ENCODE measurements at regions not wholly inside any gene's neighbourhood (a gene's known extent, or its start where the extent isn't known, plus 50 kb on each side); places are given as distances from the start of the nearest gene placed in this dataset.

DNA sequence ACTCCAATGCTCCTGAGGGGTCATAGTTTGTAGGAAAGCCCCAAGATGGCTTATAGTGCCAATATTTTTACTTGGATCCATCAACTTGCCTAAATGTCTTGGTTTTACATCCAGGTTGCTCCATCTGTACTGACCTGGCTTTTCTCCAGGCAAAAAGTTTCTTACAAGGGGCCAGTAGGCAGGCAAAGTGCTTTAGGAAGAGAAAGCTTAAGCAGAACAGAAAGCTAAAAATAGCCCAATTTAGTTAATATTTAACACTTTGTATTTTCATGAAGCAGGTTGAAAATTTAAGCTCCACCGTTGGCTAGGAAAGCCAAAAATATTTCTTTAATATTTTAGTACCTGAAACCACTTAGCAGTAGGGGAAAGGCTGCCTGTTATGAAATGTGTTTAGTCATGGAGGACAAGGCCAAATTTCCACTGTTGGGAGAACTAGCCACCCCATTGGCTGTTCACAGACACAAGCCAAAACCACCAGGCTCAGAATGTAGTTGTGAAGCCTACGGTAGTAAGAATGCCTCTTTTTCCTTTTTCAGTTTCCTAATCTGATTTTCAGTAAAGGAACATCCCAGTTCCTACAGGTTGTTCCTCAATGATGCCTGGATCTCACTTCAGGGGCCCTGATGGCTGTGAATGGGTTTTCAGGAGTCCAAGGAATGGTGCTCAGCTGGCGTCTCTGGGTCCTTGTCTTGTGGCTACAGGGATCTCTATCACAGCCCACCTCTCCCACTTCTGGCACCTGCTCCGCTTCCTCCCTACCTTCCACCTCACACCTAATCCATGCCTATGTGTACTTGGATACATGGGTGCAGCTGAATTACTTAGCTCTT, 324.8 kb downstream of the PMP22 start:
- ATAC-seq (replicated peaks) = no peak
- H3K27ac Mint-ChIP-seq = no peak overlapping the region
- no peaks in the 10 kb centered on the region for H3K36me3 Mint-ChIP-seq

GRCh38 chr17:14935845-14936485, 329.2 kb downstream of the PMP22 start:
- no peak overlapping the region for H3K27ac Mint-ChIP-seq
- no peaks in the 10 kb centered on the region for H3K9me3 Mint-ChIP-seq
- ATAC-seq (replicated peaks) (no peak), DNase-seq (no peak)
- H3K4me1 Mint-ChIP-seq = no peaks in the 10 kb centered on the region
- H3K27me3 Mint-ChIP-seq = peaks cover 14 to 15% of the 10 kb centered on the region in 2 donors
- no peaks in the 10 kb centered on the region for H3K36me3 Mint-ChIP-seq
- no peak overlapping the region for H3K4me3 Mint-ChIP-seq

More for the DNA sequence above, 324.8 kb downstream of the PMP22 start:
- H3K4me3 Mint-ChIP-seq = no peak overlapping the region
- no peak for DNase-seq
- peaks cover 22 to 25% of the 10 kb centered on the region in 2 donors for H3K27me3 Mint-ChIP-seq
- H3K9me3 Mint-ChIP-seq = no peaks in the 10 kb centered on the region
- H3K4me1 Mint-ChIP-seq = no peaks in the 10 kb centered on the region

DNA sequence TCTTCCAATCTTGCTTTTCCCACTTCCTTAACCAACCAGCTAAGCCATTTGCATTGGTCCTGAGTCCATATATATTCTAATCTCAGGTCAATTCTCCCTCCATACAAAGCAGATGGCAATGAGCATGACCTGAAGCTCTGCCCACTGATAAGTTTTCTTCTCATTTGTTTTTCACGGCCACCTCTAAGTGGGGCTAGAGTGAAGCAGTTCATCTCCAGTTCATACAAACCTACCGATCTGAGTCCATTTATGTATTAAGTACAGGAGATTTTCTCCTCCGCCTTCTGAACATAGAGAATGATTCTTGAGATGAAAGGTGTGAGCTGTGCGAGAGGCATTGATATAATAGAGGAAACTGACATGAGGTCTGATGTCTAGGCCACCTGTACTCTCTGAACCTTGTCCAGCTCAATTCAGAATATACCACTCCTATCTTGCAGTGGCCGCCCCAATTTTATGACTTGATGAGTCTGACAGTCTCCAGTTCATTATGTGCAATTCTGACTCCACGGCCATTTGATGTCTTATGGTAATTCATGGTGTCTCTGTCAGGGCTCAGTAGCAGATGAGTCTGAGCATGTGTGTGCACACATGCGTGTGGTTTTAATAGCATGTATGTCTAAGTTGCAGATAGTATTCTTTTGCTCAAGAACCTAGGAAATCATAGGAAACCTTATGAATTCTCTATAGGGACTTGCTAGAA, 329.8 kb downstream of the PMP22 start:
- no peaks in the 10 kb centered on the region for H3K36me3 Mint-ChIP-seq
- no peak for ATAC-seq (replicated peaks)
- peaks cover 10 to 15% of the 10 kb centered on the region in 2 donors for H3K27me3 Mint-ChIP-seq
- no peaks in the 10 kb centered on the region for H3K9me3 Mint-ChIP-seq
- no peak for DNase-seq
- H3K4me1 Mint-ChIP-seq = no peaks in the 10 kb centered on the region
- no peak overlapping the region for H3K4me3 Mint-ChIP-seq
- no peak overlapping the region for H3K27ac Mint-ChIP-seq

- ATAC-seq (replicated peaks) (no peak), DNase-seq (no peak)
- Mint-ChIP-seq H3K27ac (no peak overlapping the region), H3K9me3 (no peaks in the 10 kb centered on the region), H3K27me3 (peaks cover 10 to 12% of the 10 kb centered on the region in 2 donors), H3K4me3 (no peak overlapping the region), H3K36me3 (no peaks in the 10 kb centered on the region), H3K4me1 (no peaks in the 10 kb centered on the region)
Measured at GRCh38 chr17:14933676-14934075, 331.4 kb downstream of the PMP22 start.

GRCh38 chr17:14926526-14927122, 338.5 kb downstream of the PMP22 start:
- Mint-ChIP-seq H3K36me3 (no peaks in the 10 kb centered on the region), H3K27me3 (peaks cover 17 to 19% of the 10 kb centered on the region in 2 donors), H3K4me1 (no peaks in the 10 kb centered on the region), H3K27ac (no peak overlapping the region), H3K4me3 (no peak overlapping the region), H3K9me3 (peaks cover 6 to 10% of the 10 kb centered on the region in 2 donors)
- DNase-seq (peak; percentile 13), ATAC-seq (replicated peaks) (peak; percentile 34 to 36)

DNA sequence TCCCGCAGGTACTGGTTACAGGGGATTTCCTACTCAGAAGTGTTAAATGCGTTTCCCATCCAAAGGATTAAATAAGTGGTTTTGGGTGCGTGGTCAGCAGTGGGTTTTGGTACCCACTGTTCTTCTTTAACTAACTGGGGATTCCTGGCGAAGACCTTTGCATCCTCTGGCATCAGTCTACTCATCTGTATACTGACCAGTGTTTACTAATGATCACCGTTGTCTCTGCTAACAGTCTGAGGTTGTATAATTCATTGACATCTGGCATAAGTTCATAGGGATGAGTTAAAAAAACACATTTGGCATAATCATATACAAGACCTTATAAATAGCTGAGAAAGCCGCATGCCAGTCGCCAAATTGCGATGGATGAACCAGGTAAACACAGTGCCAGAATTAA, 339.1 kb downstream of the PMP22 start:
- DNase-seq = no peak
- Mint-ChIP-seq H3K4me1 (no peaks in the 10 kb centered on the region), H3K27me3 (peaks cover 17 to 19% of the 10 kb centered on the region in 2 donors), H3K4me3 (no peak overlapping the region), H3K36me3 (no peaks in the 10 kb centered on the region), H3K9me3 (peaks cover 6 to 10% of the 10 kb centered on the region in 2 donors), H3K27ac (no peak overlapping the region)
- ATAC-seq (replicated peaks) = no peak

GRCh38 chr17:14925498-14925897, 339.6 kb downstream of the PMP22 start:
- DNase-seq = no peak
- no peak for ATAC-seq (replicated peaks)
- Mint-ChIP-seq H3K27ac (no peak overlapping the region), H3K9me3 (peaks cover 6 to 10% of the 10 kb centered on the region in 2 donors), H3K36me3 (no peaks in the 10 kb centered on the region), H3K4me1 (no peaks in the 10 kb centered on the region), H3K27me3 (peaks cover 17 to 19% of the 10 kb centered on the region in 2 donors), H3K4me3 (no peak overlapping the region)

GRCh38 chr17:14923981-14924380, 341.1 kb downstream of the PMP22 start:
- no peak overlapping the region for H3K27ac Mint-ChIP-seq
- H3K4me3 Mint-ChIP-seq = no peak overlapping the region
- peaks cover 15 to 20% of the 10 kb centered on the region in 2 donors for H3K27me3 Mint-ChIP-seq
- peaks cover 6 to 10% of the 10 kb centered on the region in 2 donors for H3K9me3 Mint-ChIP-seq
- no peaks in the 10 kb centered on the region for H3K4me1 Mint-ChIP-seq
- ATAC-seq (replicated peaks) (no peak), DNase-seq (no peak)
- H3K36me3 Mint-ChIP-seq = no peaks in the 10 kb centered on the region

- Mint-ChIP-seq H3K27me3 (peaks cover 7 to 11% of the 10 kb centered on the region in 2 donors), H3K4me1 (no peaks in the 10 kb centered on the region), H3K27ac (no peak overlapping the region), H3K4me3 (no peak overlapping the region), H3K36me3 (no peaks in the 10 kb centered on the region), H3K9me3 (peaks cover 6 to 10% of the 10 kb centered on the region in 2 donors)
- DNase-seq (no peak), ATAC-seq (replicated peaks) (no peak)
Measured at GRCh38 chr17:14922411-14922810, 342.7 kb downstream of the PMP22 start.

DNA sequence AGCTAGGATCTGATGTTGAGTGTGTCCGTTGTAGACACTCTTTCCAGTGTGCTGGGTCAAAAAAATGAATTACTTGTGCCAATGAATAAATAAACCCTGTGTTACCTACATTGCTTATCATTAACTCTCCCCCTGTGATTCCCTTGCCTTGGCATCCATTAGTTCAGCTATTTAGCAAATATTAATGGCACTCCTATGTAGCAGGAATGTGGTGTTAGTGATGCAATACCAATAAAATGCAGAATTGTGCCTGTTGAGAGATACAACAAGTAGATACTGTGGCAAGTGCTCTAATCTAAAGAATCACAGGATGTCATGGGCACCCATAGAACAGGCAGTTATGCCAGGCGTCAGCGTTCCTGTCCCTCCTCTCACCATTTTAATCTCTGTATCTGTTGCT, 343.2 kb downstream of the PMP22 start:
- Mint-ChIP-seq H3K36me3 (no peaks in the 10 kb centered on the region), H3K27ac (no peak overlapping the region), H3K27me3 (peaks cover 7 to 11% of the 10 kb centered on the region in 2 donors), H3K9me3 (peaks cover 6 to 10% of the 10 kb centered on the region in 2 donors), H3K4me1 (no peaks in the 10 kb centered on the region), H3K4me3 (no peak overlapping the region)
- DNase-seq = no peak
- ATAC-seq (replicated peaks) = no peak

DNA sequence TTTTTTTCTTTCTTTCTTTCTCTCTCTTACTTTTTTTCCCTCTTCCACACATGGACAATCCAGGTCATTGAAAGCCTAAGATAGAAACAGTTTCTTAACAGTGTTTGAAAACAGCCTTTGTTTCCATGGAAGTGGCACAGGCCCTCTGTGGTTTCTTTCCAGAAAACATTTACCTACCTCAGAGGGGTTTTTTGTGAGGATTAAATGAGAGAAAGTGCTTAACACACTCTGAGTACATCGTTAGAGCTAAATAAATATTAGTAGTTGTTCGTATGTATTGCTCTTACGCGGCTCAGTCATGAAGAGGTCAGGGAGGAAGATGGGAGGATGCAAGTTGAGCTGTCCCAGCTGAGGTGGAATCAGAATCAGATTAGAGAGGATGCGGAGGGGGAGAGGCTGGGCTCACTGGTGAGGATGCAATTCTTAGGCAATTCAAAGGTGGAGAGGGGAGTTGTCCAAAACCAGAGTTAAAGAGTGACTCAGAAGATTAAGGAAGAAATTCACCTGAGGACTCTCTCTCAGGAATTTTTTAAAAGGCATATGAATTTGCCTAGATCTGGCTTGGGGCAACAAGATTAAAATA, 345.4 kb downstream of the PMP22 start:
- no peak overlapping the region for H3K4me3 Mint-ChIP-seq
- DNase-seq (no peak), ATAC-seq (replicated peaks) (no peak)
- no peaks in the 10 kb centered on the region for H3K4me1 Mint-ChIP-seq
- H3K36me3 Mint-ChIP-seq = no peaks in the 10 kb centered on the region
- peaks cover 0 to 3% of the 10 kb centered on the region in 2 donors for H3K27me3 Mint-ChIP-seq
- H3K9me3 Mint-ChIP-seq = peaks cover 6 to 10% of the 10 kb centered on the region in 2 donors
- H3K27ac Mint-ChIP-seq = no peak overlapping the region

GRCh38 chr17:14919094-14919493, 346.0 kb downstream of the PMP22 start:
- Mint-ChIP-seq H3K36me3 (no peaks in the 10 kb centered on the region), H3K9me3 (peaks cover 6 to 10% of the 10 kb centered on the region in 2 donors), H3K27ac (no peak overlapping the region), H3K27me3 (peaks cover 0 to 3% of the 10 kb centered on the region in 2 donors), H3K4me1 (no peaks in the 10 kb centered on the region), H3K4me3 (no peak overlapping the region)
- ATAC-seq (replicated peaks) (no peak), DNase-seq (no peak)

DNA sequence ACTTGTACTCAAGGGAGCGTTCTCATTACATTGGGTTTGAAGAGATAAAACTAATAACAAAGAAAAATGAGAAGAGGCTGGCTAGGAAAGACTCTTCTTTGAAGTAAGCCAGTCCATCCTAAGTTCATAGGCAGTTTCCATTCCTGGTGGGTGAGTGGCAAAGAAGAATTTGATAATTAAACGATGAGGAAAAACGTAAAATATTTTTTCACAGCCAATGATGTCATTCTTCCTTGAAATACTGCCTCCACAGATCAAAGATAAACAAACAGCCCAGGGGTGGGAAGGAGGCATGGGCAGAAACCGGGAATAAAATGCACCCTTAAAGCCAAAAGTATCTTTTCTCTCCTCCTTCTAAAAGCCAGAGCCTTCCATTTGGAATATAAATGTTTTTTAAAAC, 346.6 kb downstream of the PMP22 start:
- Mint-ChIP-seq H3K27me3 (peaks cover 0 to 3% of the 10 kb centered on the region in 2 donors), H3K36me3 (no peaks in the 10 kb centered on the region), H3K9me3 (peaks cover 10 to 15% of the 10 kb centered on the region in 2 donors), H3K27ac (no peak overlapping the region), H3K4me3 (no peak overlapping the region), H3K4me1 (no peaks in the 10 kb centered on the region)
- no peak for DNase-seq
- no peak for ATAC-seq (replicated peaks)

DNA sequence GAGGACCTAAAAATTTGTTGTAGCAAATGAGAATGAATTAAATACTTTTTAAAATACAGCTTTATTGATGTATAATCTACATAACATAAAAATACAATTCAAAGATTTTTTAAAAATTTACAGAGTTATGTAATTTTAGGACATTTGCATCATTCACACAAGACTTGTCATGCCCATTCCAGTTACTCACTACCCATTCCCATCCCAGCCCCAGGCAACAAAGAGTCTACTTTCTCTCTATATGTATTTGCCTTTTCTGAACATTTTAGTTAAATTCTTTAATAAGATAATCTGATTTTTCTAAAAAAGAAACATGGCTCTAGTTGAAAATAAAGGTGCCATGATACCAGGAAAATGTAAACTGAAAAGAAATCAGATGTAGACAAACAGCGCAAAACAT, 354.2 kb downstream of the PMP22 start:
- H3K4me1 Mint-ChIP-seq = no peaks in the 10 kb centered on the region
- peaks cover 0 to 4% of the 10 kb centered on the region in 2 donors for H3K36me3 Mint-ChIP-seq
- H3K9me3 Mint-ChIP-seq = peaks cover 10 to 15% of the 10 kb centered on the region in 2 donors
- ATAC-seq (replicated peaks) (no peak), DNase-seq (no peak)
- peaks cover 4 to 6% of the 10 kb centered on the region in 2 donors for H3K27me3 Mint-ChIP-seq
- no peak overlapping the region for H3K27ac Mint-ChIP-seq
- H3K4me3 Mint-ChIP-seq = no peak overlapping the region
